ENCODE measurements at regions not wholly inside any gene's neighbourhood (a gene's known extent, or its start where the extent isn't known, plus 50 kb on each side); places are given as distances from the start of the nearest gene placed in this dataset.

DNA sequence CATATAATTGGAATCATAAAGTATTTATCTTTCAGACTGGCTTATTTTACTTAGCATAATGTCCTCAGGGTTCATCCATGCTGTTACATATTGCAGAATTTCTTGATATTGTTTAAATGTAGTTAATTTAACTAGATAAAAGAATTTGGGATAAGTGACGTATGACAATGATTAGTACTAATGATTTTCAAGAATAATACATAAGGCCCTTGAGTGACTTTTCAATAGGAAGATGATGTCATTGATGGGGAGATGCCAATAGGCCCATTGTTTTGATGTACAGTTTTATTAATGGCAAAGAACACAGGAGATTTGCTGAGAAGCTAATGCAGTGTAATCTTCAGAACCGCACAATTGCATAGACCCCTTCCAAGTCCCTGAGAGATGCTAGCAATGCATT is 537.4 kb upstream of the PHF14 start:
- H3K4me3 ChIP-seq (ENCODE audit: low read length), result no peak overlapping the region
- no peak for TF ChIP-seq EZH2phosphoT487 (IDR thresholded peaks at IDR 0.05; ENCODE audit: low read depth)
- TF ChIP-seq, protein P1, sequence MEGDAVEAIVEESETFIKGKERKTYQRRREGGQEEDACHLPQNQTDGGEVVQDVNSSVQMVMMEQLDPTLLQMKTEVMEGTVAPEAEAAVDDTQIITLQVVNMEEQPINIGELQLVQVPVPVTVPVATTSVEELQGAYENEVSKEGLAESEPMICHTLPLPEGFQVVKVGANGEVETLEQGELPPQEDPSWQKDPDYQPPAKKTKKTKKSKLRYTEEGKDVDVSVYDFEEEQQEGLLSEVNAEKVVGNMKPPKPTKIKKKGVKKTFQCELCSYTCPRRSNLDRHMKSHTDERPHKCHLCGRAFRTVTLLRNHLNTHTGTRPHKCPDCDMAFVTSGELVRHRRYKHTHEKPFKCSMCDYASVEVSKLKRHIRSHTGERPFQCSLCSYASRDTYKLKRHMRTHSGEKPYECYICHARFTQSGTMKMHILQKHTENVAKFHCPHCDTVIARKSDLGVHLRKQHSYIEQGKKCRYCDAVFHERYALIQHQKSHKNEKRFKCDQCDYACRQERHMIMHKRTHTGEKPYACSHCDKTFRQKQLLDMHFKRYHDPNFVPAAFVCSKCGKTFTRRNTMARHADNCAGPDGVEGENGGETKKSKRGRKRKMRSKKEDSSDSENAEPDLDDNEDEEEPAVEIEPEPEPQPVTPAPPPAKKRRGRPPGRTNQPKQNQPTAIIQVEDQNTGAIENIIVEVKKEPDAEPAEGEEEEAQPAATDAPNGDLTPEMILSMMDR (IDR thresholded peaks at IDR 0.05; ENCODE audit: low read depth, low read length), result no peak
- no peaks in the 10 kb centered on the region for H3K79me2 ChIP-seq (ENCODE audit: low read length)

DNA sequence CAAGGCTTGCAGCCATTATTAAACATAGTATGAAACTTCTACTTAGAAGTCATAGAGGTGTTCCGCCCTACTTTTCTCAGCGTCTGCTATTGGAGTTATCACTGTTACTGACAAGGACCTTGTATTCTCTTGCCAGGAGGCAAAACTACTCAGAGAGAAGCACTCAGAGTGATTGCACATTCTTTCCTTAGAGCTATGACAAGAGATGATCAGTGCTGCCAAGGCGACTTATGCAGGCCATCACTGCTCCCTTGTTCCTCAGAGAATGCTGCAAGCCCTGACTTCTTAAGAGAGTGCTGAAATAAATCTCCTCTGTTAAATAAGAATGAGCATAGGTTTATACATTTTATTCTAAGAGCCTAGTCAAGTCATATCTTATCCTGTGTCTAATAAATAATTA is 534.6 kb upstream of the PHF14 start:
- H3K4me2 ChIP-seq (ENCODE audit: low read length), result peak overlapping the region; percentile 17; the same call in 1 of the 2 replicates
- no peak overlapping the region for H2AFZ ChIP-seq (ENCODE audit: low read depth, low read length)
- TF ChIP-seq, protein P1 (IDR thresholded peaks at IDR 0.05; ENCODE audit: low read depth, low read length), result no peak
- no peak for TF ChIP-seq EZH2phosphoT487 (IDR thresholded peaks at IDR 0.05; ENCODE audit: low read depth)
- H3K9me3 ChIP-seq (ENCODE audit: insufficient read depth, low read length), result no peaks in the 10 kb centered on the region
- no peaks in the 10 kb centered on the region for H3K27me3 ChIP-seq (ENCODE audit: low read depth, low read length)
- peaks cover 12% of the 10 kb centered on the region for H3K4me1 ChIP-seq (ENCODE audit: low read length)
- no peak overlapping the region for H3K4me3 ChIP-seq (ENCODE audit: low read length)
- H3K27ac ChIP-seq (ENCODE audit: low read length), result peak overlapping the region; percentile 33; the same call in 1 of the 2 replicates
- no peaks in the 10 kb centered on the region for H3K79me2 ChIP-seq (ENCODE audit: low read length)
- no peak overlapping the region for H3K9ac ChIP-seq (ENCODE audit: low read length)
- H4K20me1 ChIP-seq (ENCODE audit: insufficient read depth, low read length), result no peaks in the 10 kb centered on the region
- no peaks in the 10 kb centered on the region for H3K36me3 ChIP-seq (replicated peaks; ENCODE audit: low read depth, low read length)

More for the DNA sequence above, 537.4 kb upstream of the PHF14 start:
- Histone ChIP-seq H3K27me3 (ENCODE audit: low read depth, low read length) (no peaks in the 10 kb centered on the region), H3K36me3 (replicated peaks; ENCODE audit: low read depth, low read length) (no peaks in the 10 kb centered on the region), H3K4me1 (ENCODE audit: low read length) (peaks cover 12% of the 10 kb centered on the region), H3K9ac (ENCODE audit: low read length) (no peak overlapping the region), H3K9me3 (ENCODE audit: insufficient read depth, low read length) (no peaks in the 10 kb centered on the region), H4K20me1 (ENCODE audit: insufficient read depth, low read length) (no peaks in the 10 kb centered on the region), H3K27ac (ENCODE audit: low read length) (no peak overlapping the region), H3K4me2 (ENCODE audit: low read length) (no peak overlapping the region), H2AFZ (ENCODE audit: low read depth, low read length) (no peak overlapping the region)

DNA sequence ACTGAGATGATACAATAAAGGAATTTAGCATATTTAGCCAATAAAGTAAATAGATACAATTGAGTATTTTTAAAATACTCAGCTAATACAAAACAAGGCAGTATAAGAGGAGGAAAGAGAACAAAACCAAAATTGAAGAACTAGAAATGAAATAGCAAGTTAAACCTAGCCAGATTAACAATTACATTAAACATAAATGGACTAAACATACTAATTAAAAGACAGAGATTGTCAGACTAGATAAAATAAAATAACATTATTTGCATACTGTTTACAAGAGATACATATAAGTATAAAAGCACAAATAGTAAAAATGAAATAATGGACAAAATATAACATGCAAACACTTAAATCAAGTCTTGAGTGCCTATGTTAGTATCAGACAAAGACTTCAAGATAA is 517.7 kb upstream of the PHF14 start:
- no peak overlapping the region for H2AFZ ChIP-seq (ENCODE audit: low read depth, low read length)
- H3K4me2 ChIP-seq (ENCODE audit: low read length), result no peak overlapping the region
- H4K20me1 ChIP-seq (ENCODE audit: insufficient read depth, low read length), result no peaks in the 10 kb centered on the region
- H3K27me3 ChIP-seq (ENCODE audit: low read depth, low read length), result no peaks in the 10 kb centered on the region
- H3K36me3 ChIP-seq (replicated peaks; ENCODE audit: low read depth, low read length), result no peaks in the 10 kb centered on the region
- H3K9ac ChIP-seq (ENCODE audit: low read length), result no peak overlapping the region
- TF ChIP-seq EZH2phosphoT487 (IDR thresholded peaks at IDR 0.05; ENCODE audit: low read depth), result no peak
- TF ChIP-seq, protein P1 (IDR thresholded peaks at IDR 0.05; ENCODE audit: low read depth, low read length), result no peak
- H3K4me1 ChIP-seq (ENCODE audit: low read length), result no peaks in the 10 kb centered on the region
- H3K27ac ChIP-seq (ENCODE audit: low read length), result no peak overlapping the region
- H3K9me3 ChIP-seq (ENCODE audit: insufficient read depth, low read length), result no peaks in the 10 kb centered on the region
- H3K79me2 ChIP-seq (ENCODE audit: low read length), result no peaks in the 10 kb centered on the region
- H3K4me3 ChIP-seq (ENCODE audit: low read length), result no peak overlapping the region

DNA sequence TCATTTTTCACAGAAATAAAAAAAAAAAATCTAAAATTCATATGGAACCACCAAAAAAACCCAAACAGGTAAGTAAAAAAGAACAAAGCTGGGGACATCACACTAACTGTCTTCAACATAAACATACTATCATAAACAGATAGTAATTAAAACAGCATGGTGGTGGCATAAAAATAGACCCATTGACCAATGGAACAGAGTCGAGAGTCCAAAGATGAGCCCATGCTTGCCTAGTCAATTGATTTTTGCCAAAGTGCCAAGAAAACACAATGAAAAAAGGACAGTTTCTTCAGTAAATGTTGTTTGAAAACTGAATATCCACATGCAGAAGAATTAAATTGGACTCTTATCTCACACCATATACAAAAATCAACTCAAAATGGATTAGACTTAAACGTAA is 513.2 kb upstream of the PHF14 start:
- no peaks in the 10 kb centered on the region for H3K79me2 ChIP-seq (ENCODE audit: low read length)
- no peaks in the 10 kb centered on the region for H3K27me3 ChIP-seq (ENCODE audit: low read depth, low read length)
- H3K27ac ChIP-seq (ENCODE audit: low read length), result no peak overlapping the region
- no peaks in the 10 kb centered on the region for H3K9me3 ChIP-seq (ENCODE audit: insufficient read depth, low read length)
- H3K9ac ChIP-seq (ENCODE audit: low read length), result no peak overlapping the region
- H4K20me1 ChIP-seq (ENCODE audit: insufficient read depth, low read length), result no peaks in the 10 kb centered on the region
- H3K4me3 ChIP-seq (ENCODE audit: low read length), result no peak overlapping the region
- no peaks in the 10 kb centered on the region for H3K4me1 ChIP-seq (ENCODE audit: low read length)
- TF ChIP-seq, protein P1 (IDR thresholded peaks at IDR 0.05; ENCODE audit: low read depth, low read length), result no peak
- no peak for TF ChIP-seq EZH2phosphoT487 (IDR thresholded peaks at IDR 0.05; ENCODE audit: low read depth)
- no peak overlapping the region for H2AFZ ChIP-seq (ENCODE audit: low read depth, low read length)
- H3K4me2 ChIP-seq (ENCODE audit: low read length), result no peak overlapping the region
- no peaks in the 10 kb centered on the region for H3K36me3 ChIP-seq (replicated peaks; ENCODE audit: low read depth, low read length)

Data from OCI-LY3 (cell line).